H1 (cell line): ENCODE measurements at regions not wholly inside any gene's neighbourhood (a gene's known extent, or its start where the extent isn't known, plus 50 kb on each side); places are given as distances from the start of the nearest gene placed in this dataset.
A peak's percentile ranks its signal among the peaks of the same experiment; 100 is the strongest.

Experiments
- CTCF ChIA-PET: fragments of 300-600 bp; sonication (Branson Sonifier 250); formaldehyde crosslinking; loops from one replicate; lab custom pipeline; 2021; ENCODE audit not compliant: partially characterized antibody; lab: Charles Lee
- POLR2A ChIA-PET: fragments of 300-600 bp; sonication (Branson Sonifier 250); formaldehyde crosslinking; loops from one replicate; lab custom pipeline; 2021; ENCODE audit warnings: inconsistent platforms; ENCODE audit not compliant: partially characterized antibody; lab: Charles Lee
- DNase-seq, 2 experiments: peaks; one replicate each; pipeline versions ENCODE4 v3.0.0 to v3.0.0-alpha.2; 2010 to 2022; ENCODE audit warnings: low spot score in 2 of 2, low read depth in 1 of 2, mixed read lengths in 1 of 2
- FAIRE-seq: peaks from 2 replicates; lab custom pipeline; 2011; peaks lifted over from hg19 to GRCh38; lab: Jason Lieb, UNC
- H2AFZ ChIP-seq: 2 replicates; pipeline ENCODE4 v1.8.1; 2012; ENCODE audit warnings: low read length, inconsistent platforms
- H2AK5ac ChIP-seq: 2 replicates; pipeline ENCODE4 v1.6.1; 2013; ENCODE audit warnings: low read depth, low read length
- H2BK120ac ChIP-seq: replicated peaks from 2 replicates; pipeline ENCODE3; 2013; ENCODE audit warnings: low read depth, low read length, inconsistent platforms
- H2BK12ac ChIP-seq: 2 replicates; pipeline ENCODE4 v1.6.1; 2013; ENCODE audit warnings: low read depth, low read length
- H2BK15ac ChIP-seq: 2 replicates; pipeline ENCODE4 v1.6.1; 2013; ENCODE audit warnings: low read length
- H2BK20ac ChIP-seq: 2 replicates; pipeline ENCODE4 v1.6.1; 2013; ENCODE audit warnings: low read length
- H2BK5ac ChIP-seq: 2 replicates; pipeline ENCODE4 v1.6.1; 2013; ENCODE audit warnings: low read depth, low read length
- H3K14ac ChIP-seq: 2 replicates; pipeline ENCODE4 v1.6.1; 2013; ENCODE audit warnings: inconsistent platforms; ENCODE audit not compliant: insufficient read length
- H3K18ac ChIP-seq: 2 replicates; pipeline ENCODE4 v1.6.1; 2013; ENCODE audit warnings: low read length; ENCODE audit errors: extremely low read depth
- H3K23ac ChIP-seq: 2 replicates; pipeline ENCODE4 v1.6.1; 2013; ENCODE audit warnings: inconsistent platforms; ENCODE audit not compliant: insufficient read length
- H3K23me2 ChIP-seq: 2 replicates; pipeline ENCODE4 v1.6.1; 2013; ENCODE audit warnings: low read depth, low read length
- H3K27ac ChIP-seq: 2 replicates; pipeline ENCODE4 v1.6.1; 2011; ENCODE audit warnings: low read depth, low read length, inconsistent platforms
- H3K27me3 ChIP-seq, 4 experiments: replicated peaks in 1 of 4; 1 replicate in 1 of 4; 2 replicates in 3 of 4; pipeline versions ENCODE4 v1.6.1 to v1.8.1; 2011 to 2013; ENCODE audit warnings: low read length in 3 of 4, mild to moderate bottlenecking in 3 of 4, inconsistent platforms in 2 of 4, mixed read lengths in 2 of 4, moderate library complexity in 1 of 4; ENCODE audit not compliant: control insufficient read depth in 3 of 4, insufficient read depth in 3 of 4; ENCODE audit errors: extremely low read depth in 1 of 4
- H3K36me3 ChIP-seq, 4 experiments: 2 replicates each; pipeline versions ENCODE4 v1.6.1 to v1.8.1; 2011 to 2013; ENCODE audit warnings: mild to moderate bottlenecking in 4 of 4, low read length in 3 of 4, moderate library complexity in 2 of 4, control low read depth in 1 of 4, inconsistent platforms in 1 of 4; ENCODE audit not compliant: insufficient read depth in 4 of 4, control insufficient read depth in 2 of 4
- H3K4ac ChIP-seq: replicated peaks from 2 replicates; pipeline ENCODE3; 2013; ENCODE audit warnings: low read length, low read depth, mixed read lengths, inconsistent platforms; ENCODE audit not compliant: insufficient read length
- H3K4me1 ChIP-seq, 4 experiments: replicated peaks in 1 of 4; 1 replicate in 1 of 4; 2 replicates in 3 of 4; pipeline versions ENCODE4 v1.6.1 to v1.8.1; 2011 to 2013; ENCODE audit warnings: low read length in 3 of 4, inconsistent platforms in 2 of 4, mixed read lengths in 1 of 4; ENCODE audit not compliant: insufficient read depth in 4 of 4, control insufficient read depth in 3 of 4
- H3K4me2 ChIP-seq, 2 experiments: 2 replicates each; pipeline versions ENCODE4 v1.6.1 to v1.8.1; 2011 to 2013; ENCODE audit warnings: low read depth in 2 of 2, low read length in 2 of 2, control low read depth in 1 of 2, inconsistent platforms in 1 of 2, mild to moderate bottlenecking in 1 of 2; ENCODE audit not compliant: insufficient read depth in 1 of 2
- H3K4me3 ChIP-seq, 4 experiments: fragments of 200-600, 300-600 bp in 1 of 4; sonication (generic), shearing (Covaris generic), sonication (Bioruptor Twin) in 1 of 4; 2 replicates each; pipeline versions ENCODE4 v1.5.1 to v1.8.1; 2011 to 2016; ENCODE audit warnings: low read length in 4 of 4, low read depth in 3 of 4, control low read depth in 2 of 4, inconsistent platforms in 2 of 4, mild to moderate bottlenecking in 2 of 4, mixed read lengths in 1 of 4, moderate library complexity in 1 of 4; ENCODE audit not compliant: insufficient read depth in 2 of 4; ENCODE audit errors: extremely low read depth in 1 of 4
- H3K56ac ChIP-seq: replicated peaks from 2 replicates; pipeline ENCODE3; 2013; ENCODE audit warnings: low read depth, mild to moderate bottlenecking, mixed read lengths, low read length, inconsistent platforms; ENCODE audit not compliant: insufficient read length
- H3K79me1 ChIP-seq: 2 replicates; pipeline ENCODE4 v1.6.1; 2013; ENCODE audit warnings: low read depth, low read length, control low read depth
- H3K79me2 ChIP-seq, 2 experiments: 2 replicates each; pipeline versions ENCODE4 v1.6.1 to v1.8.1; 2012 to 2013; ENCODE audit warnings: low read length in 2 of 2, mild to moderate bottlenecking in 2 of 2, inconsistent platforms in 1 of 2; ENCODE audit not compliant: insufficient read depth in 2 of 2, control insufficient read depth in 1 of 2
- H3K9ac ChIP-seq, 4 experiments: replicated peaks in 1 of 4; 1 replicate in 1 of 4; 2 replicates in 3 of 4; pipeline versions ENCODE4 v1.6.1 to v1.8.1; 2011 to 2013; ENCODE audit warnings: low read depth in 3 of 4, low read length in 3 of 4, control low read depth in 2 of 4, mild to moderate bottlenecking in 2 of 4, moderate library complexity in 2 of 4, inconsistent platforms in 1 of 4; ENCODE audit errors: extremely low read depth in 1 of 4
- H3K9me3 ChIP-seq, 2 experiments: 2 replicates each; pipeline versions ENCODE4 v1.6.1 to v1.8.1; 2012 to 2013; ENCODE audit warnings: mild to moderate bottlenecking in 2 of 2, moderate library complexity in 2 of 2, control low read depth in 1 of 2, inconsistent platforms in 1 of 2, low read depth in 1 of 2, low read length in 1 of 2, mixed read lengths in 1 of 2; ENCODE audit not compliant: insufficient read depth in 2 of 2
- H4K20me1 ChIP-seq, 2 experiments: replicated peaks in 1 of 2; 2 replicates each; pipeline versions ENCODE3 to v1.8.1; 2011 to 2013; ENCODE audit warnings: inconsistent platforms in 2 of 2, low read length in 2 of 2, mild to moderate bottlenecking in 1 of 2; ENCODE audit not compliant: insufficient read depth in 2 of 2, control insufficient read depth in 1 of 2
- H4K5ac ChIP-seq: 2 replicates; pipeline ENCODE4 v1.6.1; 2013; ENCODE audit warnings: low read length, low read depth, mixed read lengths, inconsistent platforms; ENCODE audit not compliant: insufficient read length
- H4K8ac ChIP-seq: 2 replicates; pipeline ENCODE4 v1.8.0; 2013; ENCODE audit warnings: mild to moderate bottlenecking, moderate library complexity, low read length, inconsistent platforms; ENCODE audit not compliant: insufficient read depth; ENCODE audit errors: extremely low read depth
- H4K91ac ChIP-seq: replicated peaks from 2 replicates; pipeline ENCODE3; 2013; ENCODE audit warnings: low read length, mixed read lengths, inconsistent platforms; ENCODE audit not compliant: insufficient read length
- CEBPB ChIP-seq: IDR thresholded peaks from 2 replicates; pipeline ENCODE4 v1.6.1; 2012; ENCODE audit warnings: low read depth, low read length
- CTCF ChIP-seq, 3 experiments: IDR thresholded peaks; 1 replicate in 2 of 3; 2 replicates in 1 of 3; pipeline versions ENCODE4 v1.5.1 to v1.6.1; 2011; ENCODE audit warnings: low read length in 3 of 3, mild to moderate bottlenecking in 3 of 3, inconsistent platforms in 2 of 3, low read depth in 1 of 3, moderate library complexity in 1 of 3; ENCODE audit not compliant: insufficient read depth in 1 of 3; ENCODE audit errors: control extremely low read depth in 1 of 3
- RAD21 ChIP-seq, 2 experiments: IDR thresholded peaks in 1 of 2; conservative IDR thresholded peaks in 1 of 2; 2 replicates each; pipeline ENCODE4 v1.6.1; 2011; ENCODE audit warnings: low read depth in 2 of 2, low read length in 2 of 2, improper control_type of control experiment in 1 of 2, inconsistent platforms in 1 of 2, mild to moderate bottlenecking in 1 of 2, moderate library complexity in 1 of 2
- SIRT6 ChIP-seq: IDR thresholded peaks from one replicate; pipeline ENCODE4 v1.7.1; 2012; ENCODE audit warnings: low read length, inconsistent platforms
- WGBS, 2 experiments: shearing (Covaris generic) in 1 of 2; methylation state at CpG; one replicate each; pipeline versions ENCODE4 v1.1.6 to v1.1.7; 2013 to 2015; ENCODE audit warnings: low lambda C conversion rate in 2 of 2, mixed read lengths in 2 of 2, inconsistent platforms in 1 of 2, low coverage in 1 of 2, missing lambda C conversion rate in 1 of 2; ENCODE audit not compliant: insufficient replicate concordance in 2 of 2, insufficient coverage in 1 of 2, insufficient read length in 1 of 2; ENCODE audit errors: extremely low coverage in 1 of 2, missing lambda C conversion rate in 1 of 2; 5-methylcytosine and 5-hydroxymethylcytosine counted together

- no peak overlapping the region for H2BK120ac ChIP-seq
- no peak overlapping the region for H3K4me2 ChIP-seq
- no peaks in the 10 kb centered on the region for H3K9me3 ChIP-seq
- no peak overlapping the region for H2BK15ac ChIP-seq
- H3K36me3 ChIP-seq: no peaks in the 10 kb centered on the region
- H3K4ac ChIP-seq: no peak overlapping the region
- no peak overlapping the region for H4K8ac ChIP-seq
- ChIA-PET POLR2A (no interaction called here), CTCF (interaction anchor here (0.6 to 1.0 kb wide), 4 partner anchors 8 to 191 kb away, joined by 3 read pairs; no protein-coding TSS in a partner anchor)
- H3K23ac ChIP-seq: no peak overlapping the region
- H2AK5ac ChIP-seq: no peak overlapping the region
- H3K9ac ChIP-seq: no peak overlapping the region
- H3K4me1 ChIP-seq: no peaks in the 10 kb centered on the region
- H3K23me2 ChIP-seq: no peaks in the 10 kb centered on the region
- H2BK20ac ChIP-seq: no peak overlapping the region
- no peak overlapping the region for H3K4me3 ChIP-seq
- H3K18ac ChIP-seq: no peak overlapping the region
- no peak overlapping the region for H2BK12ac ChIP-seq
- FAIRE-seq: no peak
- no peak overlapping the region for H3K27ac ChIP-seq
- H3K79me1 ChIP-seq: no peaks in the 10 kb centered on the region
- H4K5ac ChIP-seq: no peak overlapping the region
- no peaks in the 10 kb centered on the region for H4K20me1 ChIP-seq
- 68% methylated on average over 5 of the region's 5 CpGs; no CpG with 5 or more reads in 1 of the 2 experiments for WGBS, 2 experiments
- no peaks in the 10 kb centered on the region for H3K79me2 ChIP-seq
- H3K14ac ChIP-seq: no peak overlapping the region
- no peak overlapping the region for H4K91ac ChIP-seq
- H3K27me3 ChIP-seq: no peaks in the 10 kb centered on the region
- TF ChIP-seq CTCF (IDR thresholded peaks at IDR 0.05; ENCODE audit: control extremely low read depth in 1 of 3, insufficient read depth in 1 of 3, low read depth in 1 of 3, low read length in 3 of 3) (peak in 2 of 3 experiments; percentile 19 to 34; a peak in 2 of 4 replicates), RAD21 (IDR thresholded peaks at IDR 0.05 in 1 of 2, conservative IDR thresholded peaks at IDR 0.05 in 1 of 2; ENCODE audit: low read depth in 2 of 2, low read length in 2 of 2) (peak; percentile 57 to 65), CEBPB (no peak), SIRT6 (no peak)
- no peak overlapping the region for H2BK5ac ChIP-seq
- no peak overlapping the region for H2AFZ ChIP-seq
- no peak for DNase-seq
- no peak overlapping the region for H3K56ac ChIP-seq
Observed at GRCh38 chr1:170881268-170882265, 53.8 kb upstream of the MROH9 start.
